ENCODE measurements at regions not wholly inside any gene's neighbourhood (a gene's known extent, or its start where the extent isn't known, plus 50 kb on each side); places are given as distances from the start of the nearest gene placed in this dataset.
A peak's percentile ranks its signal among the peaks of the same experiment; 100 is the strongest.

DNA sequence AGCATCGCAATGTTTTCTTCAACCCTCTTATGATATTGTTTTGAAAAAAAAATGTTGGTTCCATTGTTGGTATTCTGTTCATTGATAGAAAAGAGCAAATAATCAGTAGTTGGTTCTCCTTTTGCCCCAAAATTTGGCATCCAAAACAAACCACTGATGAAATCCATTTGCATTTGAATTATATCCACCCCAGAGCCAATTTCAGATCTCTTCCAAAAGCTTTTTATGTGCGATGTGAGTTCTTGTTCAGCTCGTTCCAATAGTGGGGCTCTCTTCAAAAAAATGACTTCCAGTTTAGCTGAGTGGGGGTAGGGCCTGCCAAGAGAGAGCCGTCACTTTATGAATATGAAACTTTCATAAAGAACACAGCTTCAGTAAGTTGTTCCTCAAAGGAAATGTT, 130.7 kb downstream of the DIO2 start:
- Histone ChIP-seq H3K9me3 (ENCODE audit: control insufficient read depth, low read length) (no peaks in the 10 kb centered on the region), H3K27ac (ENCODE audit: low read depth in 1 of 2, low read length in 2 of 2) (no peak overlapping the region), H3K27me3 (ENCODE audit: control insufficient read depth in 1 of 2, insufficient read depth in 2 of 2, low read length in 1 of 2) (no peaks in the 10 kb centered on the region), H3K4me1 (ENCODE audit: control insufficient read depth in 1 of 2, insufficient read depth in 2 of 2, low read length in 2 of 2) (no peaks in the 10 kb centered on the region), H3K4me3 (ENCODE audit: low read length in 2 of 2) (no peak overlapping the region), H3K36me3 (ENCODE audit: control insufficient read depth in 1 of 2, insufficient read depth in 2 of 2, low read length in 1 of 2) (no peaks in the 10 kb centered on the region)
- WGBS, 2 donors = 83 to 84% methylated on average over 4 of the region's 4 CpGs
- intact Hi-C loops (cut with DNase I) = no loop called here
- DNase-seq (no peak), ATAC-seq (ENCODE audit: low FRiP score) (no peak)

DNA sequence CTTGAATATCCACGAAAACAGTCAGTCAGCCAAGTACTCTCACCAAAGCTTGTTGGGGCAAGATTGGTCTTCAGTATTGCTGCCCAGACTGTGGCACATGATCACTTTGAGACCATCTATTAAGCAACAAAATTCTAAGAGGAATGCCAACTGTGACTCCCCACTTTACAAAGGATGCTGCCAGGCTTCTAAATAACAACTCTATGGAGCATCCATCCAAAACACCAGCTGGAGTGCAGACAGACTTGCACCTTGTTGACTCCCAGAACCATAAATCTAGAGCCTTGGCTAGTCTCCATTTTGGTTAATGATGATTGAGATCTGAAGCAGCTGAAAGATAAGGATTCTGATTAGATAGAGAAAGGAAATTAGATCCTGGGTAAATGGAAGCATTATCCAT, 132.8 kb downstream of the DIO2 start:
- no peak overlapping the region for H3K4me3 ChIP-seq (ENCODE audit: low read length in 2 of 2)
- DNase-seq = no peak
- no peaks in the 10 kb centered on the region for H3K27me3 ChIP-seq (ENCODE audit: control insufficient read depth in 1 of 2, insufficient read depth in 2 of 2, low read length in 1 of 2)
- no peak for ATAC-seq (ENCODE audit: low FRiP score)
- H3K36me3 ChIP-seq (ENCODE audit: control insufficient read depth in 1 of 2, insufficient read depth in 2 of 2, low read length in 1 of 2) = no peaks in the 10 kb centered on the region
- no peaks in the 10 kb centered on the region for H3K9me3 ChIP-seq (ENCODE audit: control insufficient read depth, low read length)
- WGBS, 2 donors = 66 to 71% methylated on average over 1 of the region's 1 CpG
- no peaks in the 10 kb centered on the region for H3K4me1 ChIP-seq (ENCODE audit: control insufficient read depth in 1 of 2, insufficient read depth in 2 of 2, low read length in 2 of 2)
- no peak overlapping the region for H3K27ac ChIP-seq (ENCODE audit: low read depth in 1 of 2, low read length in 2 of 2)
- intact Hi-C loops (cut with DNase I) = no loop called here

DNA sequence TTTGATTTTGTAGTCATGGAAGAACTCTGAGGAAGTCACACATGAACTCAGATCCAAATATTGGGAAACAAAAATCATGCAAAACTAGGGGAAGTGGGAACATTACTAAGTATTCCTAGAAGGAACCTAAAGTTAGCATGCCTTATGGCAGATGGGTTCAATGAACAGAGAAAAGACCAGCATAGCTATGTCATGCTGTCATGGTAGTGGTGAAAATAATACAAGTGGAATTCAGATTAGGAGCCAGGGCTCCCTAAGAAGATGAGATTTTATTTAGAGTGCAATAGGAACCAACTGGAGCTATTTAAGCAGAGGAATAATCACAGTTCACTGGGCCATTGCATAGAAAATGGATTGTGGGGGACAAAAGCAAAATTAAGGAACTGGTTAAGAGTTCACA, 134.0 kb downstream of the DIO2 start:
- no peaks in the 10 kb centered on the region for H3K4me1 ChIP-seq (ENCODE audit: control insufficient read depth in 1 of 2, insufficient read depth in 2 of 2, low read length in 2 of 2)
- DNase-seq = no peak
- intact Hi-C loops (cut with DNase I) = no loop called here
- no peak overlapping the region for H3K27ac ChIP-seq (ENCODE audit: low read depth in 1 of 2, low read length in 2 of 2)
- H3K4me3 ChIP-seq (ENCODE audit: low read length in 2 of 2) = no peak overlapping the region
- no peaks in the 10 kb centered on the region for H3K9me3 ChIP-seq (ENCODE audit: control insufficient read depth, low read length)
- ATAC-seq (ENCODE audit: low FRiP score) = no peak
- H3K27me3 ChIP-seq (ENCODE audit: control insufficient read depth in 1 of 2, insufficient read depth in 2 of 2, low read length in 1 of 2) = no peaks in the 10 kb centered on the region
- no peaks in the 10 kb centered on the region for H3K36me3 ChIP-seq (ENCODE audit: control insufficient read depth in 1 of 2, insufficient read depth in 2 of 2, low read length in 1 of 2)

DNA sequence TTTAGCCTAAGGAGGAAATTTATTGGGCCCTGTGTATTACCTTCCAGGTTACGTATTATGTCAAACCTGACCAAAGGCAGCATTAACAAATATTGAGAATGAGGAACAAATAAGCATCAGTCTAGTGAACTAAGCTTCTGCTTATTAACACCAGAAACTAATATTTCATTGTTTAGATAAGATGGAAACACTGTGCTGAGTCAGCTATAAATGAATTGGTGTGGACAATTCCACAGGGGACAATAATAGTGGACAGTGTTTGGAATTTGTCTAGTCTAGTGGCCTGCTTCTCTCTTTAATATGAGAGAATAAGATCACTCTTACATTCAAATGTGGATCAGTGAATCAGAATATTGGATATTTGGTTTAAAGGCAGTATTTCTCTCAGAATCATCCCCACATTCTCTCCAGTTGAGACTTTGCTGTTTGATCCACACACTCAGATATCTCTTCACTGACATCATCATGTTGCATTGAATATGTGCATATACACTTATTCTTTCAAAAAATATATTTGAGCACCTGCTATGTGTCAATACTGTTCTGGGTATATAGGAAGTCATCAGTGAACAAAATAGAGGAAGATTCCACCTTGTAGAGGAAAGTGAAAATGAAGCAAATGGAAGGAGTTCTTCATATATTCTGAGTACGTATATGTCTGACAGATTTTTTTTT, 136.3 kb downstream of the DIO2 start:
- WGBS, 2 donors = 84 to 89% methylated on average over 2 of the region's 2 CpGs

DNA sequence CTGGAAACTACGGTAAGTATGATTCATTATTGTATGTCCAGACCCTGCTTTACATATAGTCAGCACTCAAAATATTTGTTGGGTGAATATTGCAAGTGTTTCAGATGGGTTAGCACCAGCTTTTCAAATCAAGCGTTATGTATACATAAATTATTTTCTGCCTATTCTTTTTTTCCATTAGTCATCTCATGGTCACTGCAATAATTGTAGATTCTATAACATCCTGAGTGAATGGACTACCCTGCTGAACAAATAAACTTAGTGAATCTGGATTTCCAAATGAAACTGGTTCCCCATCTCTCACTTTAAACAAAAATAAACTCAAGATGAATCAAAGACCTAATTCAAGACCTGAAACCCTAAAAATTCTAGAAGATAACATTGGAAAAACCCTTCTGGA, 152.3 kb downstream of the DIO2 start:
- intact Hi-C loops (cut with DNase I) = loop anchor here (5.0 to 10.0 kb wide), 3 partner anchors 528 to 1104 kb away; no protein-coding TSS in a partner anchor
- Histone ChIP-seq H3K27me3 (ENCODE audit: control insufficient read depth in 1 of 2, insufficient read depth in 2 of 2, low read length in 1 of 2) (no peaks in the 10 kb centered on the region), H3K4me1 (ENCODE audit: control insufficient read depth in 1 of 2, insufficient read depth in 2 of 2, low read length in 2 of 2) (peaks cover 0 to 3% of the 10 kb centered on the region in 2 donors), H3K9me3 (ENCODE audit: control insufficient read depth, low read length) (no peaks in the 10 kb centered on the region), H3K36me3 (ENCODE audit: control insufficient read depth in 1 of 2, insufficient read depth in 2 of 2, low read length in 1 of 2) (no peaks in the 10 kb centered on the region), H3K4me3 (ENCODE audit: low read length in 2 of 2) (no peak overlapping the region), H3K27ac (ENCODE audit: low read depth in 1 of 2, low read length in 2 of 2) (no peak overlapping the region)
- ATAC-seq (ENCODE audit: low FRiP score) = no peak
- 68 to 71% methylated on average over 2 of the region's 2 CpGs for WGBS, 2 donors
- no peak for DNase-seq

More for the DNA sequence above, 136.3 kb downstream of the DIO2 start:
- Histone ChIP-seq H3K36me3 (ENCODE audit: control insufficient read depth in 1 of 2, insufficient read depth in 2 of 2, low read length in 1 of 2) (no peaks in the 10 kb centered on the region), H3K9me3 (ENCODE audit: control insufficient read depth, low read length) (peaks cover 1% of the 10 kb centered on the region), H3K4me3 (ENCODE audit: low read length in 2 of 2) (no peak overlapping the region), H3K27me3 (ENCODE audit: control insufficient read depth in 1 of 2, insufficient read depth in 2 of 2, low read length in 1 of 2) (no peaks in the 10 kb centered on the region), H3K4me1 (ENCODE audit: control insufficient read depth in 1 of 2, insufficient read depth in 2 of 2, low read length in 2 of 2) (no peaks in the 10 kb centered on the region), H3K27ac (ENCODE audit: low read depth in 1 of 2, low read length in 2 of 2) (no peak overlapping the region)
- DNase-seq = no peak
- ATAC-seq (ENCODE audit: low FRiP score) = no peak
- intact Hi-C loops (cut with DNase I) = no loop called here

DNA sequence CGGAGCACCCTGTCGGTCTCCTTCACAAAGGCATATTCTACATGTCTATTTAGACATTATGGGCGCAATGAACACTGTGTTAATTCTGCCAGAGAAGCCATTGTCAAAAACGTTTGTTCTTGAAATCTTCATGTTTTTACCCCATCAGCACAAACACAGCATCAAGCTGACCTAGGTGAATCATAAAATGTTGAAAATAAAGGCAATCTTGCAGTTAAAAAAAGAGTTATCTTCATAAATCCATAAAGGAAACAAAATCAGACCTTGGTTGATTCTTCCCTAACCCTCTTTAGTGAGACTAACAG, 154.9 kb downstream of the DIO2 start:
- DNase-seq (no peak), ATAC-seq (ENCODE audit: low FRiP score) (no peak)
- intact Hi-C loops (cut with DNase I) = loop anchor here (5.0 to 10.0 kb wide), 3 partner anchors 531 to 1102 kb away; no protein-coding TSS in a partner anchor
- 26 to 33% methylated on average over 4 of the region's 4 CpGs for WGBS, 2 donors
- Histone ChIP-seq H3K9me3 (ENCODE audit: control insufficient read depth, low read length) (no peaks in the 10 kb centered on the region), H3K4me1 (ENCODE audit: control insufficient read depth in 1 of 2, insufficient read depth in 2 of 2, low read length in 2 of 2) (no peaks in the 10 kb centered on the region), H3K27me3 (ENCODE audit: control insufficient read depth in 1 of 2, insufficient read depth in 2 of 2, low read length in 1 of 2) (no peaks in the 10 kb centered on the region), H3K27ac (ENCODE audit: low read depth in 1 of 2, low read length in 2 of 2) (no peak overlapping the region), H3K36me3 (ENCODE audit: control insufficient read depth in 1 of 2, insufficient read depth in 2 of 2, low read length in 1 of 2) (no peaks in the 10 kb centered on the region), H3K4me3 (ENCODE audit: low read length in 2 of 2) (no peak overlapping the region)

DNA sequence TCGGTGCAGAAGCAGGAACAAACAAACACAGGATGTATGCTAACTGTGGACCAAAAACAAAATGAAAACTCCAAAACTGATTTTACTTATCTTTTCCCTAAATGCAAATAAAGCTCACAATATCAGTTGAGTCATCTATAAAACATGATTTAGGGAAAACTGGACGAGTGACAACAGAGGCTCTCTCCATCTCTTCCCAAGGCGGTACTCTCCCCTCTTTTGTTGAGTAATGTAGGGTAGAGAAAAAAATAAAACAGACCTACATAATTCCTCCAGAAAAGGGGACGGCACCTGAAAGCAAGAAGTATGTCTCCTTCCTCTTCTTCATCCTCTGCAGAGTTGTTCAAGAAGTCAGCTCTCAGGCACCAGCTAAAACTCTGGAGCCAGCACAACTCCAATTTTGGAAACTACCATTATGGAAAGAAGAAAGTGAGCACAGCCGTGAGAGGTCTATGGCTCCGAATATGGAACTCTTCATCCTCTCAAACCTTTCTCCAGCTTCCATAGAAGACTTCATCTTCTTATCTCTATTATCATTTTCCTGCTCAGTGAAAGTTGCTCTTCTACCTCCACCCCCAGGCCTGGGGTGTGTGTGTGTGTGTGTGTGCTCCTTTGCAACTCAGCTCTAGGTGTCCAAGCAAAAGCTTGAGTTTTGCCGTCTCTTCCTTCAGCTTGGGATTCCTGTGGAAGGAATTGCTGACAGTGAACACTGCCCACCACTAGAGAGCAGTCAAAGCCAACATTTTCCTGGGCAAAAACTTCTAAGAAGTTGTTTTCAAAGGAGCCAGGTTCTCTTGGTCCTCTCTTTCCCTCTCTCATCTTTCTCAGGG, 155.4 kb downstream of the DIO2 start:
- Histone ChIP-seq H3K4me3 (ENCODE audit: low read length in 2 of 2) (no peak overlapping the region), H3K4me1 (ENCODE audit: control insufficient read depth in 1 of 2, insufficient read depth in 2 of 2, low read length in 2 of 2) (no peaks in the 10 kb centered on the region), H3K9me3 (ENCODE audit: control insufficient read depth, low read length) (no peaks in the 10 kb centered on the region), H3K27ac (ENCODE audit: low read depth in 1 of 2, low read length in 2 of 2) (no peak overlapping the region), H3K27me3 (ENCODE audit: control insufficient read depth in 1 of 2, insufficient read depth in 2 of 2, low read length in 1 of 2) (no peaks in the 10 kb centered on the region), H3K36me3 (ENCODE audit: control insufficient read depth in 1 of 2, insufficient read depth in 2 of 2, low read length in 1 of 2) (no peaks in the 10 kb centered on the region)
- DNase-seq (peak in 1 of 2 donors; percentile 41), ATAC-seq (ENCODE audit: low FRiP score) (peak; percentile 67)
- intact Hi-C loops (cut with DNase I) = loop anchor here (5.0 to 10.0 kb wide), 3 partner anchors 531 to 1101 kb away; no protein-coding TSS in a partner anchor
- WGBS, 2 donors = 38 to 41% methylated on average over 7 of the region's 7 CpGs

DNA sequence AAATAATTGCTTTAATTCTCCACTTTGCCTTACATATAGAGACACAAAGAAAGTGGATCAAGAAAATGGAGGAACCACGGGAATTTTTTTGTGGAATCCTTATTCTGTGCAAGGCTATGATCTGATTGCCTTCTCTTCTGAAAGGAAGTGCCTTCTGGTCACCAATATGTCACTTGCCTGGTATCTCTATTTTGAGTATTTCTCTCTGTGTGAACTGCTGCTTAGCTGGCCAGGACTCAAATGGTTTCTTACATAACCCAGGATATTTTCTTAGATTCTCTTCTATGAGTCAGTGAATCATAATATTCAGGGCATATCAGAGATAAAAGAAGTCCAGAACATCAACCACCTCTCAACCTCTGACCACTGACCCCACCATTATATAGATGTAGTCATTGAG, 156.1 kb downstream of the DIO2 start:
- DNase-seq (no peak), ATAC-seq (ENCODE audit: low FRiP score) (no peak)
- Histone ChIP-seq H3K4me1 (ENCODE audit: control insufficient read depth in 1 of 2, insufficient read depth in 2 of 2, low read length in 2 of 2) (no peaks in the 10 kb centered on the region), H3K4me3 (ENCODE audit: low read length in 2 of 2) (no peak overlapping the region), H3K27ac (ENCODE audit: low read depth in 1 of 2, low read length in 2 of 2) (no peak overlapping the region), H3K36me3 (ENCODE audit: control insufficient read depth in 1 of 2, insufficient read depth in 2 of 2, low read length in 1 of 2) (no peaks in the 10 kb centered on the region), H3K9me3 (ENCODE audit: control insufficient read depth, low read length) (no peaks in the 10 kb centered on the region), H3K27me3 (ENCODE audit: control insufficient read depth in 1 of 2, insufficient read depth in 2 of 2, low read length in 1 of 2) (no peaks in the 10 kb centered on the region)
- intact Hi-C loops (cut with DNase I) = loop anchor here (5.0 to 10.0 kb wide), 3 partner anchors 532 to 1100 kb away; no protein-coding TSS in a partner anchor
- 66 to 76% methylated on average over 1 of the region's 1 CpG for whole genome bisulfite sequencing, 2 donors

DNA sequence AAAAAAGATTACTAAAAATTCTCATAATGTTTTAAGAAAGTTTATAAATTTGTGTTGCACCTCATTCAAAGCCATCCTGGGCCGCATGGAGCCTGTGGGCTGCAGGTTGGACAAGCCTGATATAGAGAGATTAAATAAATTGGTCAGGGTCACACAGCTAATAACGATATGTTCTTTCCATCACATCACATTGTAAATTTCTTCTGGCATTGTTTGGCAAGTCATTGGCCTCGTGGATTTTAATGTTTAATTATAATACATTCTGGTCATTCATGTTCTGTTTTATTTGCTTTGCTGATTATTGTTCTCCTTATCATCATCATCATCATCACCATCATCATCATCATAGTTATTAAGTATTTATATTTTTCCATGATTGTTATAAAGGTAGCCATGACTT, 157.3 kb downstream of the DIO2 start:
- DNase-seq (no peak), ATAC-seq (ENCODE audit: low FRiP score) (no peak)
- H3K27me3 ChIP-seq (ENCODE audit: control insufficient read depth in 1 of 2, insufficient read depth in 2 of 2, low read length in 1 of 2) = no peaks in the 10 kb centered on the region
- no peak overlapping the region for H3K4me3 ChIP-seq (ENCODE audit: low read length in 2 of 2)
- no peaks in the 10 kb centered on the region for H3K9me3 ChIP-seq (ENCODE audit: control insufficient read depth, low read length)
- H3K27ac ChIP-seq (ENCODE audit: low read depth in 1 of 2, low read length in 2 of 2) = no peak overlapping the region
- no peaks in the 10 kb centered on the region for H3K36me3 ChIP-seq (ENCODE audit: control insufficient read depth in 1 of 2, insufficient read depth in 2 of 2, low read length in 1 of 2)
- H3K4me1 ChIP-seq (ENCODE audit: control insufficient read depth in 1 of 2, insufficient read depth in 2 of 2, low read length in 2 of 2) = no peaks in the 10 kb centered on the region
- intact Hi-C loops (cut with DNase I) = loop anchor here in 1 of 2 donors (10.0 kb wide), 1 partner anchor 1099 kb away; no protein-coding TSS in a partner anchor
- 81 to 90% methylated on average over 3 of the region's 3 CpGs for WGBS, 2 donors

Measured in aorta (tissue), 5 donors.